Mesothelial cell of epicardium (in vitro differentiated cells): ENCODE measurements at regions not wholly inside any gene's neighbourhood (a gene's known extent, or its start where the extent isn't known, plus 50 kb on each side); places are given as distances from the start of the nearest gene placed in this dataset.
A peak's percentile ranks its signal among the peaks of the same experiment; 100 is the strongest.
"Not testable (repeated sequence)": the region's sequence is repeated elsewhere in the genome, so short reads cannot be mapped to it uniquely, and the experiment has no call there.

Experiments
- DNase-seq, 2 experiments: peaks; one replicate each; pipeline ENCODE4 v3.0.0; 2021; ENCODE audit warnings: low spot score in 2 of 2; ENCODE audit not compliant: unreplicated experiment in 2 of 2
- H3K27ac Mint-ChIP-seq: 2 replicates; pipeline ENCODE4 v1.8.0; 2021; ENCODE audit warnings: mixed read lengths
- H3K27me3 Mint-ChIP-seq: 2 replicates; pipeline ENCODE4 v1.8.0; 2021; ENCODE audit warnings: low read depth, mixed read lengths
- H3K36me3 Mint-ChIP-seq: 2 replicates; pipeline ENCODE4 v1.8.0; 2021; ENCODE audit warnings: mixed read lengths
- H3K4me1 Mint-ChIP-seq: 2 replicates; pipeline ENCODE4 v1.8.0; 2021; ENCODE audit warnings: mixed read lengths
- H3K4me3 Mint-ChIP-seq: 2 replicates; pipeline ENCODE4 v1.8.0; 2021; ENCODE audit warnings: mild to moderate bottlenecking, moderate library complexity, mixed read lengths
- H3K9me3 Mint-ChIP-seq: 2 replicates; pipeline ENCODE4 v1.8.0; 2021; ENCODE audit warnings: mixed read lengths
- CTCF ChIP-seq: fragments of 200-600 bp; sonication (generic); IDR thresholded peaks from one replicate; pipeline ENCODE4 v1.5.0; 2021; ENCODE audit warnings: antibody characterized with exemption; ENCODE audit not compliant: unreplicated experiment

- H3K27me3 Mint-ChIP-seq, result peaks cover 3% of the 10 kb centered on the region
- no peaks in the 10 kb centered on the region for H3K36me3 Mint-ChIP-seq
- H3K4me3 Mint-ChIP-seq, result no peak overlapping the region
- H3K4me1 Mint-ChIP-seq, result no peaks in the 10 kb centered on the region
- no peaks in the 10 kb centered on the region for H3K9me3 Mint-ChIP-seq
- DNase-seq, result no peak
- H3K27ac Mint-ChIP-seq, result no peak overlapping the region
- TF ChIP-seq CTCF, result no peak
Measured at GRCh38 chr14:25394791-25395391, 344.9 kb upstream of the STXBP6 start.

- Mint-ChIP-seq H3K9me3 (no peaks in the 10 kb centered on the region), H3K4me3 (no peak overlapping the region), H3K27ac (no peak overlapping the region), H3K4me1 (no peaks in the 10 kb centered on the region), H3K27me3 (peaks cover 3% of the 10 kb centered on the region), H3K36me3 (no peaks in the 10 kb centered on the region)
- DNase-seq, result no peak
- no peak for TF ChIP-seq CTCF
Measured at GRCh38 chr14:25394356-25394755, 344.4 kb upstream of the STXBP6 start.

GRCh38 chr14:25389948-25390347 lies 340.0 kb upstream of the STXBP6 start:
- no peaks in the 10 kb centered on the region for H3K27me3 Mint-ChIP-seq
- no peak for TF ChIP-seq CTCF
- no peaks in the 10 kb centered on the region for H3K36me3 Mint-ChIP-seq
- no peaks in the 10 kb centered on the region for H3K4me1 Mint-ChIP-seq
- no peak for DNase-seq
- H3K27ac Mint-ChIP-seq, result no peak overlapping the region
- H3K9me3 Mint-ChIP-seq, result peaks cover 14% of the 10 kb centered on the region
- no peak overlapping the region for H3K4me3 Mint-ChIP-seq

- no peak overlapping the region for H3K4me3 Mint-ChIP-seq
- H3K4me1 Mint-ChIP-seq, result no peaks in the 10 kb centered on the region
- H3K27me3 Mint-ChIP-seq, result peaks cover 4% of the 10 kb centered on the region
- no peaks in the 10 kb centered on the region for H3K36me3 Mint-ChIP-seq
- TF ChIP-seq CTCF, result peak; percentile 23
- H3K9me3 Mint-ChIP-seq, result peaks cover 19% of the 10 kb centered on the region
- DNase-seq, result no peak
- H3K27ac Mint-ChIP-seq, result no peak overlapping the region
Measured at GRCh38 chr14:25381498-25381897, 331.6 kb upstream of the STXBP6 start.

GRCh38 chr14:25375639-25376038 lies 325.7 kb upstream of the STXBP6 start:
- Mint-ChIP-seq H3K9me3 (peaks cover 26% of the 10 kb centered on the region), H3K27me3 (peaks cover 4% of the 10 kb centered on the region), H3K27ac (no peak overlapping the region), H3K4me1 (no peaks in the 10 kb centered on the region), H3K36me3 (no peaks in the 10 kb centered on the region), H3K4me3 (no peak overlapping the region)
- TF ChIP-seq CTCF, result no peak
- DNase-seq, result no peak

GRCh38 chr14:25371068-25371467 lies 321.1 kb upstream of the STXBP6 start:
- Mint-ChIP-seq H3K27ac (no peak overlapping the region), H3K36me3 (no peaks in the 10 kb centered on the region), H3K9me3 (peaks cover 50% of the 10 kb centered on the region), H3K27me3 (no peaks in the 10 kb centered on the region), H3K4me3 (no peak overlapping the region), H3K4me1 (no peaks in the 10 kb centered on the region)
- no peak for TF ChIP-seq CTCF
- DNase-seq, result no peak

GRCh38 chr14:25370057-25370456 lies 320.1 kb upstream of the STXBP6 start:
- not testable (repeated sequence) for H3K27me3 Mint-ChIP-seq, DNase-seq, H3K4me3 Mint-ChIP-seq, H3K27ac Mint-ChIP-seq, H3K36me3 Mint-ChIP-seq, H3K4me1 Mint-ChIP-seq
- H3K9me3 Mint-ChIP-seq, result peaks cover 50% of the 10 kb centered on the region
